IMR-90 (cell line): ENCODE measurements at regions not wholly inside any gene's neighbourhood (a gene's known extent, or its start where the extent isn't known, plus 50 kb on each side); places are given as distances from the start of the nearest gene placed in this dataset.

ENCODE experiments used
- ATAC-seq: fragments of 200-7000 bp; cut with Tn5 transposase; 2 replicates; pipeline ENCODE4 v1.9.1; 2020; ENCODE audit warnings: low read depth, mild to moderate bottlenecking, moderate library complexity
- BruUV-seq: library from RNA; stranded (reverse); fragments of 400-500 nt; replicated peaks from 2 replicates; lab custom pipeline; 2021; lab: Mats Ljungman, UMichigan
- CTCF ChIA-PET: fragments of 300-600 bp; formaldehyde crosslinking; extraction: SDS; loops from one replicate; lab custom pipeline; 2021; ENCODE audit warnings: antibody characterized with exemption; lab: Yijun Ruan, JAX
- POLR2A ChIA-PET: fragments of 300-600 bp; sonication (Branson Sonifier 250); formaldehyde crosslinking; loops from one replicate; lab custom pipeline; 2022; ENCODE audit warnings: antibody characterized with exemption; ENCODE audit not compliant: unreplicated experiment; lab: Charles Lee
- DNase-seq: peaks from one replicate; pipeline ENCODE4 v3.0.0; 2013
- H2AFZ ChIP-seq: replicated peaks from 2 replicates; pipeline ENCODE3; 2013; ENCODE audit warnings: low read length, mild to moderate bottlenecking; ENCODE audit not compliant: poor library complexity
- H2AK5ac ChIP-seq: 2 replicates; pipeline ENCODE4 v1.6.1; 2013; ENCODE audit warnings: low read depth, low read length, inconsistent platforms
- H2AK9ac ChIP-seq: replicated peaks from 2 replicates; pipeline ENCODE3; 2013; ENCODE audit warnings: mild to moderate bottlenecking, low read depth, low read length, moderate library complexity; ENCODE audit not compliant: poor library complexity
- H2BK120ac ChIP-seq: 2 replicates; pipeline ENCODE4 v1.6.1; 2013; ENCODE audit warnings: low read depth, low read length, inconsistent platforms
- H2BK15ac ChIP-seq: 3 replicates; pipeline ENCODE4 v1.6.1; 2013; ENCODE audit warnings: low read depth, low read length, inconsistent platforms
- H2BK20ac ChIP-seq: 2 replicates; pipeline ENCODE4 v1.6.1; 2013; ENCODE audit warnings: low read depth, mild to moderate bottlenecking, inconsistent platforms, low read length, moderate library complexity
- H2BK5ac ChIP-seq: 2 replicates; pipeline ENCODE4 v1.6.1; 2013; ENCODE audit warnings: mild to moderate bottlenecking, low read depth, low read length, inconsistent platforms; ENCODE audit not compliant: poor library complexity, severe bottlenecking
- H3K14ac ChIP-seq: replicated peaks from 2 replicates; pipeline ENCODE4 v1.6.1; 2013; ENCODE audit warnings: low read depth, low read length, inconsistent platforms
- H3K18ac ChIP-seq: 2 replicates; pipeline ENCODE4 v1.6.1; 2013; ENCODE audit warnings: low read depth, low read length, control low read depth
- H3K23ac ChIP-seq: 2 replicates; pipeline ENCODE4 v1.6.1; 2013; ENCODE audit warnings: low read depth, low read length, inconsistent platforms
- H3K27ac ChIP-seq: 2 replicates; pipeline ENCODE4 v1.5.1; 2013; ENCODE audit warnings: mild to moderate bottlenecking, control low read depth, low read length; ENCODE audit not compliant: insufficient read depth
- H3K27me3 ChIP-seq: 2 replicates; pipeline ENCODE4 v1.6.1; 2013; ENCODE audit warnings: low read length; ENCODE audit not compliant: control insufficient read depth, insufficient read depth
- H3K36me3 ChIP-seq: 2 replicates; pipeline ENCODE4 v1.6.1; 2013; ENCODE audit warnings: low read length, mixed read lengths; ENCODE audit not compliant: control insufficient read depth, insufficient read depth
- H3K4ac ChIP-seq: 2 replicates; pipeline ENCODE4 v1.6.1; 2013; ENCODE audit warnings: low read depth, low read length, inconsistent platforms
- H3K4me1 ChIP-seq: 2 replicates; pipeline ENCODE4 v1.6.1; 2013; ENCODE audit warnings: low read length, mixed read lengths; ENCODE audit not compliant: control insufficient read depth, insufficient read depth
- H3K4me2 ChIP-seq: 2 replicates; pipeline ENCODE4 v1.6.1; 2013; ENCODE audit warnings: low read depth, mild to moderate bottlenecking, control low read depth, low read length, moderate library complexity
- H3K4me3 ChIP-seq: 2 replicates; pipeline ENCODE4 v1.5.1; 2013; ENCODE audit warnings: low read depth, mild to moderate bottlenecking, control low read depth, low read length, moderate library complexity; ENCODE audit not compliant: insufficient read depth
- H3K56ac ChIP-seq: 2 replicates; pipeline ENCODE4 v1.6.1; 2013; ENCODE audit warnings: low read length, inconsistent platforms; ENCODE audit not compliant: insufficient read depth; ENCODE audit errors: extremely low read depth
- H3K79me1 ChIP-seq, 2 experiments: 2 replicates each; pipeline ENCODE4 v1.6.1; 2013; ENCODE audit warnings: low read length in 2 of 2, inconsistent platforms in 1 of 2, low read depth in 1 of 2
- H3K9ac ChIP-seq: 2 replicates; pipeline ENCODE4 v1.6.1; 2013; ENCODE audit warnings: low read depth, low read length, control low read depth
- H3K9me1 ChIP-seq: 2 replicates; pipeline ENCODE4 v1.6.1; 2013; ENCODE audit warnings: low read length, inconsistent platforms; ENCODE audit not compliant: insufficient read depth
- H3K9me3 ChIP-seq: 2 replicates; pipeline ENCODE4 v1.6.1; 2013; ENCODE audit warnings: low read length; ENCODE audit not compliant: control insufficient read depth, insufficient read depth
- H4K20me1 ChIP-seq: 2 replicates; pipeline ENCODE4 v1.6.1; 2013; ENCODE audit warnings: low read length, inconsistent platforms; ENCODE audit not compliant: insufficient read depth
- H4K5ac ChIP-seq: 2 replicates; pipeline ENCODE4 v1.6.1; 2013; ENCODE audit warnings: mild to moderate bottlenecking, low read depth, low read length, control low read depth
- H4K8ac ChIP-seq, 2 experiments: 2 replicates each; pipeline ENCODE4 v1.6.1; 2013; ENCODE audit warnings: low read depth in 2 of 2, low read length in 2 of 2, control low read depth in 1 of 2, inconsistent platforms in 1 of 2
- H4K91ac ChIP-seq: 2 replicates; pipeline ENCODE4 v1.6.1; 2013; ENCODE audit warnings: low read depth, low read length, inconsistent platforms; ENCODE audit not compliant: insufficient read depth
- BHLHE40 ChIP-seq: fragments of 150-350 bp; IDR thresholded peaks from 2 replicates; pipeline ENCODE4 v1.6.1; 2016; ENCODE audit warnings: mild to moderate bottlenecking, low read depth, low read length
- CEBPB ChIP-seq: IDR thresholded peaks from 2 replicates; pipeline ENCODE4 v1.6.1; 2012; ENCODE audit warnings: low read depth, low read length, improper control_type of control experiment
- CHD1 ChIP-seq: IDR thresholded peaks from 2 replicates; pipeline ENCODE4 v1.6.1; 2012; ENCODE audit warnings: low read depth, low read length, improper control_type of control experiment
- CTCF ChIP-seq: conservative IDR thresholded peaks from 2 replicates; pipeline ENCODE4 v1.5.1; 2012; ENCODE audit warnings: mild to moderate bottlenecking, low read depth, low read length, improper control_type of control experiment
- ELK1 ChIP-seq: fragments of 150-350 bp; IDR thresholded peaks from 2 replicates; pipeline ENCODE4 v1.6.1; 2016; ENCODE audit warnings: low read depth, mild to moderate bottlenecking, low read length, moderate library complexity, borderline replicate concordance
- FOS ChIP-seq: fragments of 150-350 bp; IDR thresholded peaks from 2 replicates; pipeline ENCODE4 v1.6.1; 2016; ENCODE audit warnings: low read depth, low read length
- MAFK ChIP-seq: IDR thresholded peaks from 2 replicates; pipeline ENCODE4 v1.6.1; 2012; ENCODE audit warnings: low read depth, low read length, improper control_type of control experiment
- MAZ ChIP-seq: IDR thresholded peaks from 2 replicates; pipeline ENCODE4 v1.6.1; 2012; ENCODE audit warnings: low read depth, mild to moderate bottlenecking, low read length, improper control_type of control experiment, moderate library complexity, borderline replicate concordance
- MXI1 ChIP-seq: IDR thresholded peaks from 2 replicates; pipeline ENCODE4 v1.6.1; 2012; ENCODE audit warnings: low read depth, mild to moderate bottlenecking, low read length, moderate library complexity, borderline replicate concordance
- NFE2L2 ChIP-seq: fragments of 150-350 bp; IDR thresholded peaks from 2 replicates; pipeline ENCODE4 v1.6.1; 2016; ENCODE audit warnings: low read depth, mild to moderate bottlenecking, low read length
- POLR2A ChIP-seq: IDR thresholded peaks from 2 replicates; pipeline ENCODE4 v1.6.1; 2012; ENCODE audit warnings: mild to moderate bottlenecking, low read depth, low read length
- RCOR1 ChIP-seq: IDR thresholded peaks from 2 replicates; pipeline ENCODE4 v1.6.1; 2012; ENCODE audit warnings: mild to moderate bottlenecking, low read length, improper control_type of control experiment; ENCODE audit not compliant: insufficient replicate concordance
- SMC3 ChIP-seq: fragments of 150-350 bp; IDR thresholded peaks from 2 replicates; pipeline ENCODE4 v1.6.1; 2016; ENCODE audit warnings: low read depth, mild to moderate bottlenecking, antibody characterized with exemption, low read length, moderate library complexity
- USF2 ChIP-seq: fragments of 150-350 bp; IDR thresholded peaks from 2 replicates; pipeline ENCODE4 v1.6.1; 2017; ENCODE audit warnings: mild to moderate bottlenecking, antibody characterized with exemption, low read length, low read depth
- WGBS, 2 experiments: methylation state at CpG; one replicate each; pipeline versions ENCODE4 v1.1.5 to v1.1.7; 2013; ENCODE audit warnings: missing lambda C conversion rate in 2 of 2; ENCODE audit not compliant: insufficient read length in 1 of 2; ENCODE audit errors: extremely low coverage in 2 of 2; 5-methylcytosine and 5-hydroxymethylcytosine counted together
- dilution Hi-C: fragments of 300-500 bp; cut with HindIII; formaldehyde crosslinking; loops from one replicate; pipeline ENCODE4 v1.14.3; 2018; ENCODE audit warnings: low sequenced_read_pairs; ENCODE audit not compliant: unreplicated experiment
- in situ Hi-C: fragments of 300-500 bp; cut with MboI; formaldehyde crosslinking; loops from 3 replicates; pipeline ENCODE4 v1.14.3; 2019; ENCODE audit warnings: low sequenced_read_pairs, inconsistent platforms, mixed read lengths
- intact Hi-C: fragments of 100-400 bp; cut with micrococcal nuclease; formaldehyde crosslinking; loops from 2 replicates; pipeline ENCODE4 v1.10.0; 2022

GRCh38 chr11:50088231-50088630 lies 55.6 kb downstream of the OR4C45 start:
- ChIA-PET POLR2A (no interaction called here), CTCF (no interaction called here)
- no peak overlapping the region for H3K9ac ChIP-seq

More at GRCh38 chr11:50088231-50088630, 55.6 kb downstream of the OR4C45 start:
- H3K9me3 ChIP-seq = peaks cover 4% of the 10 kb centered on the region; the same call in 1 of the 2 replicates
- DNase-seq (no peak), ATAC-seq (no peak)
- no peaks in the 10 kb centered on the region for H4K20me1 ChIP-seq
- H2BK20ac ChIP-seq = no peak overlapping the region
- no peak overlapping the region for H3K14ac ChIP-seq
- H2BK120ac ChIP-seq = no peak overlapping the region
- H3K23ac ChIP-seq = no peak overlapping the region
- H3K9me1 ChIP-seq = no peaks in the 10 kb centered on the region
- H4K5ac ChIP-seq = no peak overlapping the region
- no peak overlapping the region for H3K18ac ChIP-seq
- intact Hi-C loops (no loop called here), in situ Hi-C loops (no loop called here), dilution Hi-C loops (no loop called here)
- H2BK15ac ChIP-seq = no peak overlapping the region
- no TSS peak for BruUV-seq
- no peak for TF ChIP-seq POLR2A
- TF ChIP-seq CEBPB = no peak
- TF ChIP-seq CHD1 = no peak
- no peak for TF ChIP-seq MXI1
- TF ChIP-seq BHLHE40 = no peak
- TF ChIP-seq MAZ = no peak
- no peak for TF ChIP-seq ELK1
- no peak for TF ChIP-seq SMC3
- no peak for TF ChIP-seq RCOR1
- TF ChIP-seq NFE2L2 = no peak
- no peak for TF ChIP-seq CTCF
- TF ChIP-seq MAFK = no peak
- no peak for TF ChIP-seq USF2
- no peak for TF ChIP-seq FOS
- H2AK5ac ChIP-seq = no peak overlapping the region
- H3K4me3 ChIP-seq = no peak overlapping the region
- H3K4me2 ChIP-seq = no peak overlapping the region
- no peak overlapping the region for H4K91ac ChIP-seq
- no CpG with 5 or more reads among the region's 2 CpGs for WGBS, 2 experiments
- no peaks in the 10 kb centered on the region for H3K4me1 ChIP-seq
- no peak overlapping the region for H3K56ac ChIP-seq
- H3K36me3 ChIP-seq = no peaks in the 10 kb centered on the region
- no peaks in the 10 kb centered on the region for H3K27me3 ChIP-seq
- no peak overlapping the region for H2BK5ac ChIP-seq
- no peaks in the 10 kb centered on the region for H3K79me1 ChIP-seq
- no peak overlapping the region for H4K8ac ChIP-seq
- H2AFZ ChIP-seq = no peak overlapping the region
- no peak overlapping the region for H2AK9ac ChIP-seq
- H3K27ac ChIP-seq = no peak overlapping the region
- no peak overlapping the region for H3K4ac ChIP-seq
